Vagina (tissue), 2 donors: ENCODE measurements at regions not wholly inside any gene's neighbourhood (a gene's known extent, or its start where the extent isn't known, plus 50 kb on each side); places are given as distances from the start of the nearest gene placed in this dataset.

Source experiments
- POLR2A ChIP-seq, 2 donors: fragments of 450-650 bp; IDR thresholded peaks; one replicate each; pipeline ENCODE4 v1.6.1; 2017; ENCODE audit warnings: antibody characterized with exemption in 2 of 2, mild to moderate bottlenecking in 2 of 2, moderate library complexity in 2 of 2
- POLR2AphosphoS5 ChIP-seq, 2 donors: sonication (generic); formaldehyde crosslinking; IDR thresholded peaks; one replicate each; pipeline ENCODE4 v1.9.0; 2017; ENCODE audit warnings: antibody characterized with exemption in 2 of 2, mild to moderate bottlenecking in 2 of 2, low read depth in 1 of 2; ENCODE audit not compliant: insufficient read depth in 1 of 2
- TF ChIP-seq, protein P1 (sequence below), 3 experiments: fragments of 450-650 bp in 2 of 3; fragments of 200-600 bp in 1 of 3; sonication (generic) in 1 of 3; IDR thresholded peaks; one replicate each; pipeline ENCODE4 v1.5.1; 2017 to 2019; ENCODE audit warnings: antibody characterized with exemption in 3 of 3, mild to moderate bottlenecking in 2 of 3, moderate library complexity in 2 of 3

DNA sequence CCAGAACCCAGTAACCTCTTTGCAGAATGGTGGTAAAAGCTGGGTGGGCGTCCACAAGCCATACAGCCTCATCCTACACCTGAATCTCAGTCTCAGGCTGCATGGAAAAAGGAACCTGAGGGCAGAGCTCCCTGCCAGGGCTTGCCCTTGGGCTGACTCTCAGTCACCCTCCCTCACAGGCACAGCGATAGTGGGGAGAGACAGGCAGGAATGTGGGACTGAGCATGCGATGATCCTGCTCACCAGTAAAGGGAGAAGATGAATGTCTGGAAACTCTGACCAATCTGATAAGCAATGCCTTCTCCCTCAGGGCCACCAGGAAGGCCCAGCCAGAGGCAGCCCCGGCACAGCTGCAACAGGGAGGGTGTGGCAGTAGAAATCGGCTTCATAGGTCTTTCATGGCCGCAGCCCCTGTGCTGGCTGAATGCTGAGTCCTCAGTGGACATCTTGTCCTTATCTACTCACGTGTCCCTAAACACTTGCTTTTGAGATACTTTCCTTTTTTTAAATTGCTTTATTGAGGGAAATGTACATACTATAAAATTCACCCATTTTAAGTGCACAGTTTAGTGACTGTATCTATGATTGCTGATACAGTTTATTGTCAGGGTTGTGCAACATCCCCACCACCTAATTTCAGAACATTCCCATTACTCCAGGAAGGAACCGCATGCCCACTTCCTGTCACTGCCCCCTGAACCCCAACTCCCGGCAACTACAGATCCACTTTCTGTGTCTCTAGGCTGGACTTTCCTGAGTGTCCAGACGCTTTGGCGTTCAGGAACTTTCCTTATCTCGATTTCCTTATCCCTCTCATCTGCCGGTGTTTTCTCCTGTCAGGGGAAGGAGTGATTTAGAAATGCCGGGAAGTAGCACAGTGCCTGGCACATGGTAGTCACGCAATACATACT lies 258.1 kb downstream of the PCNX1 start:
- TF ChIP-seq, protein P1, sequence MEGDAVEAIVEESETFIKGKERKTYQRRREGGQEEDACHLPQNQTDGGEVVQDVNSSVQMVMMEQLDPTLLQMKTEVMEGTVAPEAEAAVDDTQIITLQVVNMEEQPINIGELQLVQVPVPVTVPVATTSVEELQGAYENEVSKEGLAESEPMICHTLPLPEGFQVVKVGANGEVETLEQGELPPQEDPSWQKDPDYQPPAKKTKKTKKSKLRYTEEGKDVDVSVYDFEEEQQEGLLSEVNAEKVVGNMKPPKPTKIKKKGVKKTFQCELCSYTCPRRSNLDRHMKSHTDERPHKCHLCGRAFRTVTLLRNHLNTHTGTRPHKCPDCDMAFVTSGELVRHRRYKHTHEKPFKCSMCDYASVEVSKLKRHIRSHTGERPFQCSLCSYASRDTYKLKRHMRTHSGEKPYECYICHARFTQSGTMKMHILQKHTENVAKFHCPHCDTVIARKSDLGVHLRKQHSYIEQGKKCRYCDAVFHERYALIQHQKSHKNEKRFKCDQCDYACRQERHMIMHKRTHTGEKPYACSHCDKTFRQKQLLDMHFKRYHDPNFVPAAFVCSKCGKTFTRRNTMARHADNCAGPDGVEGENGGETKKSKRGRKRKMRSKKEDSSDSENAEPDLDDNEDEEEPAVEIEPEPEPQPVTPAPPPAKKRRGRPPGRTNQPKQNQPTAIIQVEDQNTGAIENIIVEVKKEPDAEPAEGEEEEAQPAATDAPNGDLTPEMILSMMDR (IDR thresholded peaks at IDR 0.05), result no peak
- TF ChIP-seq POLR2A (IDR thresholded peaks at IDR 0.05) (no peak), POLR2AphosphoS5 (IDR thresholded peaks at IDR 0.05; ENCODE audit: insufficient read depth in 1 of 2, low read depth in 1 of 2) (no peak)
